CD4-positive, alpha-beta T cell treated with Interleukin-15 for 1 hour (primary cell): ENCODE measurements at regions not wholly inside any gene's neighbourhood (a gene's known extent, or its start where the extent isn't known, plus 50 kb on each side); places are given as distances from the start of the nearest gene placed in this dataset.
"Not testable (repeated sequence)": the region's sequence is repeated elsewhere in the genome, so short reads cannot be mapped to it uniquely, and the experiment has no call there.

ENCODE experiments used
- DNase-seq: peaks from one replicate; pipeline ENCODE4 v3.0.0-alpha.2; 2020

DNA sequence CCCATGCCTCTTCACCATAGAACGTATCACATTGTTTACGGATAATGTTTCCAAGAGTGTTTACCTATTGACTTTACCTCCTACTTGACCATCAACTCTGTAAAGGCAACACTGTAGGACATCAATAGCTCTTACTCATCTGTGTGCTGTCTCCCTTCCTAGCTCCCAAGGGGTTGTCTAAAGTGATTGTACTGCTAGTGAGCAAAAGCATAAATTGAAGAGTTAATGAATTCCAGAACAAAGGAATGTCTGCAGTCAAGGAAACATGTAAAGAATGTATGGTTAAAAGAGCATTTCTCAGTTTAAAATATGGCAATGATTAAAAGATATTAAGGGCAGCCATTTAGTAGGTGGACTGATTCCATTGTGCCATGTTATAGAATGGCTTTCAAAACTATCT lies 985.4 kb downstream of the TBC1D32 start:
- DNase-seq, result no peak

DNA sequence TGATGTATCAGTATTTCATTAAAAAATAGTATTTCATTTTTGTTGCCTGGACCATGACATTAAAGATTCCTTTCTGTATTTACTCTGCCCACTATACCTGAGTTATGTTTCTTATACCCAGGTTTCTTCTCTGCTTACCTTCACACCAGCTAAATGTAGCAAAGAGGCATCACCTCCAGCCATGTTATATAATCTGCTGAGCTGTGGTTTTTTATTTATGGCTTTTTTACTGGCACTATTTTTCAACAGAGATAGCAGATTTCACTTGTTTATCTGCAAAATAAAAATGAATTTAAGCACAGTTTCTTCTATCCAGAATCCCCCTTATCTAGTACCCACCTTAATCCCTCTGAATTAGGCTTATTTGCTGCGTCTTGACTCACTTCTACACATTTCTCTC lies 979.0 kb upstream of the MAN1A1 start:
- DNase-seq, result no peak

DNA sequence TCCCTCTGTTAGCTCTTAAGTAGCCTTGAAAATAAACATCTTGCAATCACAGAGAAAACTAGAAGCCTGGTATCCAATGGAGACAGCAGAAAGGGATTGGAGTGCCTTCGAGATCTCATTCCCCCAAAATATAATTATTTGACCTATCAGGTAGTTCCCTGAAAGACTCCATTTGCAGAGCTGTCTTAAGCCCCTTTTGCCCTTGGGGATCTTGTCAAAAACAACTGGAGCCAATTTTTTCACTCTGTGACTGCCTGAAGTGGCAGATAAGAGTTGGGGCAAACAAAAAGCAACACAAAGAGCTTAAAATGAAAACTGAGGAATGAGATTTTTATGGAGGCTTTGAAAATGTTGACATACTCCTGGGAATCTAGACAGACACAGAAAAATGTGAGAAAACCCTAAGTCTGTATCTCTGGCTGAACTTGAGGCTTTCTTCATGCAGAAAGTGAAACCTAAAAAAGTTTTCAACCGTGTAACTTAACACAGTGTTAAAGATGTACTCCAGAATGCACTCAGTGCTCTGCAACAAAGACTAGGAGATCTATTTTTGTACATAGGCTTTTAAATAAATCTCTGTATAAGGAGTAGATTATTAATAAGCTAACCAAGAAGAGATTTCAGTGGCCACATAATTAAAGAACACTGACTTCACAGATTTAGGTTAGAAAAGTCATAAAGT lies 971.1 kb upstream of the MAN1A1 start:
- no peak for DNase-seq

GRCh38 chr6:120304223-120304622 lies 954.7 kb upstream of the MAN1A1 start:
- DNase-seq, result no peak

DNA sequence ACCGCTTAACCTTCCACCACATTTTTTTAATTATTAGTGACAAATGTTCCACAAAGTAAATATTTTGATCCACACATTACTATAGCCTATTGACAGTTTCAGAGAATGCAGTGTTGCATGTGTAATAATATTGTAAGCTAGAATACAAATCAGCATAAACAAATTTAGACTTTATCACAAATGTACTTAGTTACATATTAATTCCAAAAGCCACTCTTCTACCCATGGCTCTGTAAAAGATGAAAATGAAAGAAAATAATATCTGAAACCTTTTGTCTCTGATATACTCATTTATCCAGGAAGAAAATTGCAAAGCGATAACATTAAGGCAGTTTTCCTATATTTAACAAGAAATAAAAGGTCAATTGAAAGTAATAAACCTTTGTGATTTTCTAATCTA lies 954.0 kb upstream of the MAN1A1 start:
- no peak for DNase-seq

DNA sequence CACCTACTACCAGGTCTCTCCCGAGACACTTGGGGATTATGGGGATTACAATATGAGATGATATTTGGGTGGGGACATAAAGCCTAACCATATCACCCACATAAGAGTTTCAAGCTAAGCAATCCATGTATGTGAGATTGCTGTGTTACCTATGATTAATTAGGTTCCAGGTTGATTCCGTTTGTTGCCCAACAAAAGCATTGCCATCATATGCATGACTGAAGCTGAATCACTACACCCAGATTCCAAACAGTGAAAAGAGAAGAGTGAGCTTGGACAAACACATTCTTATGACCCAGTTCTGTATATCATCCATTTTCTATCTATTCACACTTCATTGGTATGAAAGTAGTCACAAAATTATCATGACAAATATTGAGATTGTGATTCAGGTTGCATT lies 952.5 kb upstream of the MAN1A1 start:
- no peak for DNase-seq

DNA sequence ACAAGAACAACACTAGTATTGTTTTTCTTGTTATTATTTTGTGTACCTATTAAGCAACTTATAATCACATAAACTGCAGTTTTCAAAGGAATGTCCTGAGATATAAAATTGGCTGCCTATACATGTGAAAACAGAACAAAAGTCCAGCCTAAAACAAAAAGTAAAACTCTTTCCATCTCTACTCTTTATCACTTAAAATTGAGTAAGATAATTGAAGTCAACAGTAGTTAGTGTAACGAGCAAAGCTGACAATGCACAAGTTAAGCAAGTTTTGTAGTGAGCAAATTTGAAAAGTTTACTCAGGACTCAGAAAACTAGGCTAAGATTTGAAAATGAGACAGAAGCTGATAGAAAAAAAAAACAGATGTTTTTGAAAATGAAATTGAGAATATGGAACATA lies 941.4 kb upstream of the MAN1A1 start:
- no peak for DNase-seq

GRCh38 chr6:120282005-120282404 lies 932.4 kb upstream of the MAN1A1 start:
- DNase-seq, result no peak

- no peak for DNase-seq
Observed at GRCh38 chr6:120279466-120280167, 930.1 kb upstream of the MAN1A1 start.

GRCh38 chr6:120278689-120279396 lies 929.3 kb upstream of the MAN1A1 start:
- DNase-seq, result no peak

DNA sequence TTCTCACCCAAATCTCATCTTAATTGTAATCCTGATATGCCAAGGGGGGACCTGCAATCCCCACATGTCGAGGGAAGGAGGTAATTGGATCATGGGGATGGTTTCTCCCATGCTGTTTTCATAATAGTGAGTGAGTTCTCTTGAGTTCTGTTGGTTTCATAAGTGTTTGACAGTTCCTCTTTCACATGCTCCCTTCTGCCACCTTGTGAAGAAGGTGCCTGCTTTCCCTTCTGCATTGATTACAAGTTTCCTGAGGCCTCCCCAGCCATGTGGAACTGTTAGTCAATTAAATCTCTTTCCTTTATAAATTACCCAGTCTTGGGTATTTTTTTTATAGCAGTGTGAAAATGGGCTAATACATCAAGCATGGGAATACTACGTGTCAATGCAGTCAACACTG lies 925.0 kb upstream of the MAN1A1 start:
- no peak for DNase-seq

DNA sequence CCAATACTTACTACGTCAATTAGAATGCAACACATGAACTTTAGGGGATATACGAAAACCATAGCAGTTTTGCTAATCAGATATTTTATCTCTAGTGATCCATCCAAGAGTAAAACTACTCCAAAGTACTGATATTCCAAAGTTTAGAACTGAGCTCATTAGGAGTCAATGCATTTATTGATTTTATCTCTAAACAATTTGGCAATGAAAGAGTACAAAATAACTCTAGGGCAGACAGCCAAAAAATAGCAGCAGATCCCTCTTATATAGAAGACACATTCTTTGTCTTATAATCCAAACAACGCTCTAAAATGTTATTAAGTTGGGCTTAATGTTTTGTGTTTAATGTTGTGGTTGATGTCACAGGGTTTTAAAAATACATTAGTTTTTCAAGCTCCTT lies 923.9 kb upstream of the MAN1A1 start:
- no peak for DNase-seq

GRCh38 chr6:120272038-120272437 lies 922.5 kb upstream of the MAN1A1 start:
- no peak for DNase-seq

- DNase-seq, result not testable (repeated sequence)
Observed at GRCh38 chr6:120268256-120268655, 918.7 kb upstream of the MAN1A1 start.

DNA sequence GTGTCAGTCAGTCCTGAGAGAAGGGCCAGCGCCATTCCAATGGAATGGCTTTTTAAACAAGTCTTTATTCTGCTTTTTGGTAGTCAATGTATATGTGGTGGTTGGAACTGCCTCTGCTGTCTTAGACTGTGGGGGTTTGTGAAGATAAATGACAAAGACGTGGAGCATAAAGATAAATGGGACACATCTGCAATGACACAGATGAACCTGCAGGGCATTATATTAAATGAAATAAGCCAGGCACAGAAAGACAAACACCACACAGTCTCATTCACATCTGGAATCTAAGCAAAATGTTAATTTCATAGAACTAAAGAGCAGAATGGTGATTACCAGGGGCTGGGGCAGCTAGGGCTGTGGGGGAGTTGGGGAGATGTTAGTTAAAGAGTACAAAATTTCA lies 912.8 kb upstream of the MAN1A1 start:
- no peak for DNase-seq

GRCh38 chr6:120260636-120261035 lies 911.1 kb upstream of the MAN1A1 start:
- no peak for DNase-seq

GRCh38 chr6:120254651-120255050 lies 905.1 kb upstream of the MAN1A1 start:
- DNase-seq, result no peak

GRCh38 chr6:120248451-120248850 lies 898.9 kb upstream of the MAN1A1 start:
- no peak for DNase-seq

- DNase-seq, result no peak
Observed at GRCh38 chr6:120237221-120237620, 887.7 kb upstream of the MAN1A1 start.

DNA sequence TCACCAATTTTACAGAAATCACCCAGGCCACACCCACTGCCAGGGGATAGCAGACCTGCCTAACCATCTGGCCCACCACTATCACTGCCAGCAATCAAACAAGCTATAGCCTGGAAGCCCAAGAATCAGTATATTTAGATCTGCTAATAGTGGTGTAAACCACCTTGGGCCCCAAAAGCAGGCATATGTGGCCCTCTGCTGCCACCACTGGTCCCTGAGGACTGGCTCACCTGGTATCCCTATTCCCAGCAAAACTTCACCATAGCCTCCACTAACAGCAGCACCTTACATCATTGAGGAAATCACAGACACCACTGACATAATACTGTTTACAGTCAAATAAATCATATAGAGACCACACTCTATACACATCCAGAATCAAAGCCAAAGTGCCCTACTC lies 880.4 kb upstream of the MAN1A1 start:
- DNase-seq, result no peak

- DNase-seq, result no peak
Observed at GRCh38 chr6:120228297-120228696, 878.7 kb upstream of the MAN1A1 start.

GRCh38 chr6:120219339-120219738 lies 869.8 kb upstream of the MAN1A1 start:
- DNase-seq, result no peak

- no peak for DNase-seq
Observed at GRCh38 chr6:120214088-120214499, 864.5 kb upstream of the MAN1A1 start.
